H9 (cell line): ENCODE measurements at regions not wholly inside any gene's neighbourhood (a gene's known extent, or its start where the extent isn't known, plus 50 kb on each side); places are given as distances from the start of the nearest gene placed in this dataset.

Source experiments
- DNase-seq: peaks from one replicate; pipeline ENCODE4 v3.0.0-alpha.2; 2017
- H2AFZ ChIP-seq: one replicate; pipeline ENCODE4 v1.6.1; 2013; ENCODE audit warnings: mild to moderate bottlenecking, low read length, control low read depth, moderate library complexity
- H2AK5ac ChIP-seq: 2 replicates; pipeline ENCODE4 v1.6.1; 2013; ENCODE audit warnings: low read length, control low read depth, mixed read lengths; ENCODE audit not compliant: insufficient read length
- H2BK120ac ChIP-seq: one replicate; pipeline ENCODE4 v1.6.1; 2013; ENCODE audit warnings: low read depth, mild to moderate bottlenecking, low read length, control low read depth, inconsistent platforms; ENCODE audit not compliant: poor library complexity, severe bottlenecking
- H2BK12ac ChIP-seq: 2 replicates; pipeline ENCODE4 v1.6.1; 2013; ENCODE audit warnings: low read length, control low read depth, mixed read lengths, low read depth; ENCODE audit not compliant: insufficient read length
- H2BK15ac ChIP-seq: 2 replicates; pipeline ENCODE4 v1.6.1; 2013; ENCODE audit warnings: low read depth, low read length, control low read depth
- H2BK20ac ChIP-seq: one replicate; pipeline ENCODE4 v1.6.1; 2013; ENCODE audit warnings: low read depth, mild to moderate bottlenecking, low read length, control low read depth, inconsistent platforms; ENCODE audit not compliant: poor library complexity, severe bottlenecking
- H2BK5ac ChIP-seq: 2 replicates; pipeline ENCODE4 v1.6.1; 2013; ENCODE audit warnings: low read length, control low read depth, mixed read lengths; ENCODE audit not compliant: insufficient read length
- H3K14ac ChIP-seq: 2 replicates; pipeline ENCODE4 v1.6.1; 2013; ENCODE audit warnings: low read length, control low read depth; ENCODE audit not compliant: insufficient read depth
- H3K18ac ChIP-seq: 2 replicates; pipeline ENCODE4 v1.6.1; 2013; ENCODE audit warnings: low read depth, mild to moderate bottlenecking, mixed read lengths, low read length, control low read depth; ENCODE audit not compliant: insufficient read length
- H3K23ac ChIP-seq: 2 replicates; pipeline ENCODE4 v1.6.1; 2013; ENCODE audit warnings: low read length, control low read depth, mixed read lengths, low read depth; ENCODE audit not compliant: insufficient read length
- H3K23me2 ChIP-seq: 2 replicates; pipeline ENCODE4 v1.6.1; 2013; ENCODE audit warnings: low read depth, mild to moderate bottlenecking, mixed read lengths, low read length, control low read depth; ENCODE audit not compliant: insufficient read length, poor library complexity, severe bottlenecking
- H3K27ac ChIP-seq: 2 replicates; pipeline ENCODE4 v1.5.1; 2013; ENCODE audit warnings: low read length, control low read depth, mixed read lengths, low read depth; ENCODE audit not compliant: insufficient read length
- H3K27me3 ChIP-seq: 2 replicates; pipeline ENCODE4 v1.6.1; 2013; ENCODE audit warnings: low read length, control low read depth, inconsistent platforms; ENCODE audit not compliant: insufficient read depth
- H3K4ac ChIP-seq: 2 replicates; pipeline ENCODE4 v1.6.1; 2013; ENCODE audit warnings: low read depth, mild to moderate bottlenecking, control low read depth, inconsistent platforms, low read length, moderate library complexity
- H3K4me1 ChIP-seq: 2 replicates; pipeline ENCODE4 v1.6.1; 2013; ENCODE audit warnings: low read length, control low read depth, inconsistent platforms; ENCODE audit not compliant: insufficient read depth
- H3K4me2 ChIP-seq: 2 replicates; pipeline ENCODE4 v1.6.1; 2013; ENCODE audit warnings: low read length, control low read depth, mixed read lengths; ENCODE audit not compliant: insufficient read length, insufficient read depth
- H3K56ac ChIP-seq: 2 replicates; pipeline ENCODE4 v1.6.1; 2013; ENCODE audit warnings: low read depth, mild to moderate bottlenecking, mixed read lengths, low read length, control low read depth; ENCODE audit not compliant: insufficient read length
- H3K79me1 ChIP-seq: 2 replicates; pipeline ENCODE4 v1.6.1; 2013; ENCODE audit warnings: low read depth, mild to moderate bottlenecking, moderate library complexity, low read length, control low read depth, inconsistent platforms; ENCODE audit not compliant: insufficient read depth, poor library complexity, severe bottlenecking
- H3K79me2 ChIP-seq: 2 replicates; pipeline ENCODE4 v1.6.1; 2013; ENCODE audit warnings: low read length, control low read depth, inconsistent platforms; ENCODE audit not compliant: insufficient read depth
- H3K9ac ChIP-seq: 2 replicates; pipeline ENCODE4 v1.6.1; 2013; ENCODE audit warnings: low read length, control low read depth, mixed read lengths; ENCODE audit not compliant: insufficient read length; ENCODE audit errors: extremely low read depth
- H3K9me3 ChIP-seq: one replicate; pipeline ENCODE4 v1.6.1; 2013; ENCODE audit warnings: low read depth, low read length, inconsistent platforms; ENCODE audit not compliant: control insufficient read depth
- H3T11ph ChIP-seq: one replicate; pipeline ENCODE4 v1.6.1; 2013; ENCODE audit warnings: mild to moderate bottlenecking, low read length, control low read depth, inconsistent platforms
- H4K20me1 ChIP-seq: one replicate; pipeline ENCODE4 v1.6.1; 2013; ENCODE audit not compliant: control insufficient read depth, insufficient read length, insufficient read depth
- H4K5ac ChIP-seq: 2 replicates; pipeline ENCODE4 v1.6.1; 2013; ENCODE audit warnings: low read depth, mild to moderate bottlenecking, mixed read lengths, low read length, control low read depth; ENCODE audit not compliant: insufficient read length
- H4K8ac ChIP-seq: replicated peaks from 2 replicates; pipeline ENCODE4 v1.6.1; 2013; ENCODE audit warnings: low read length, control low read depth, mixed read lengths, low read depth; ENCODE audit not compliant: insufficient read length
- H4K91ac ChIP-seq: 2 replicates; pipeline ENCODE4 v1.6.1; 2013; ENCODE audit warnings: low read depth, mild to moderate bottlenecking, moderate library complexity, mixed read lengths, low read length, control low read depth; ENCODE audit not compliant: insufficient read length
- H3K27ac Mint-ChIP-seq, 3 experiments: 2 replicates in 2 of 3; 3 replicates in 1 of 3; pipeline ENCODE4 v1.8.0; 2020 to 2021; ENCODE audit warnings: mixed read lengths in 3 of 3, mild to moderate bottlenecking in 1 of 3, moderate library complexity in 1 of 3
- H3K27me3 Mint-ChIP-seq: 2 replicates; pipeline ENCODE4 v1.8.0; 2021; ENCODE audit warnings: low read depth, mild to moderate bottlenecking, moderate library complexity, mixed read lengths
- H3K36me3 Mint-ChIP-seq, 3 experiments: 2 replicates in 2 of 3; 3 replicates in 1 of 3; pipeline ENCODE4 v1.8.0; 2020 to 2021; ENCODE audit warnings: low read depth in 3 of 3, mixed read lengths in 3 of 3; ENCODE audit not compliant: insufficient read depth in 1 of 3
- H3K4me1 Mint-ChIP-seq, 2 experiments: 2 replicates each; pipeline ENCODE4 v1.8.0; 2020; ENCODE audit warnings: mixed read lengths in 2 of 2
- H3K4me3 Mint-ChIP-seq, 2 experiments: 2 replicates in 1 of 2; 3 replicates in 1 of 2; pipeline ENCODE4 v1.8.0; 2020 to 2021; ENCODE audit warnings: mild to moderate bottlenecking in 2 of 2, mixed read lengths in 2 of 2, moderate library complexity in 1 of 2
- H3K9me3 Mint-ChIP-seq, 2 experiments: 2 replicates in 1 of 2; 3 replicates in 1 of 2; pipeline ENCODE4 v1.8.0; 2020; ENCODE audit warnings: mild to moderate bottlenecking in 2 of 2, mixed read lengths in 2 of 2, moderate library complexity in 1 of 2
- CTCF ChIP-seq: fragments of 200-600 bp; sonication (generic); conservative IDR thresholded peaks from 3 replicates; pipeline ENCODE4 v1.8.0; 2021; ENCODE audit warnings: antibody characterized with exemption, mild to moderate bottlenecking
- WGBS: extraction: QIAGEN DNeasy Blood & Tissue Kit; methylation state at CpG from one replicate; pipeline ENCODE4 v1.1.7; 2013; ENCODE audit warnings: missing lambda C conversion rate, low lambda C conversion rate, mixed read lengths; ENCODE audit not compliant: insufficient read length; ENCODE audit errors: extremely low coverage; 5-methylcytosine and 5-hydroxymethylcytosine counted together

DNA sequence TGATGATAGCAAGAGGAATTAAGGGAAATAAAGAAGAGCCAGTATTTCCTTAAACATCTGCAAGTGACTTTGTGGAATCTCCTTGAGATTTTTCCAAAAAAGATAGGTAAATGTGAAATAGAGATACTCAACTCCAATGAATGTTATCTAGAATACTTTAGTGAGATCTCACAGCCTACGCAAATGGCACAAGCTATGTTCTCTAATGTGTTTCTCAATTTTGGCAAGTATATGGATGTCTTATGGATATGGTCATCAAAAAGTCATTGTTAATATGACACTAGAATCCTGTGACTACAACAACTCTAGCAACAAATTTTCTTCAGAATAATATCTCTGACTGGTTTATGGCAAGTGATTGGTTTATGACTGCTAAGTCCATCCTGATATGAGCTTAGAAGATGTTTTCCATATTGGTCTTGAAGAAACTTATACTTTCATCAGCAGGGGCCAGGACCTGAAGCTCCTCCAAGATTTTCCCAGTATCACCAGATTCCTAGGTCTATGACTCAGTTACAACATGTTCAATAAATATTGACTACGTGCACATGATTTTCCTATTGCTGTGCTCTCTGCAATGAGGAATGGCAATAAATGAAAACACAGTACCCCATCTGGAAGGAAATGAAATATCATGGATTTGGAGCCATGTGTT is 170.9 kb upstream of the THBS1 start:
- Mint-ChIP-seq H3K4me3 (no peak overlapping the region), H3K9me3 (peaks cover 0 to under 1% of the 10 kb centered on the region in 2 experiments; a peak in 1 of 5 replicates), H3K4me1 (no peaks in the 10 kb centered on the region), H3K27me3 (no peaks in the 10 kb centered on the region), H3K27ac (no peak overlapping the region), H3K36me3 (no peaks in the 10 kb centered on the region)
- no peak overlapping the region for H2BK120ac ChIP-seq
- no peak overlapping the region for H2AK5ac ChIP-seq
- no peaks in the 10 kb centered on the region for H3K79me1 ChIP-seq
- no peaks in the 10 kb centered on the region for H4K20me1 ChIP-seq
- no peak overlapping the region for H2BK20ac ChIP-seq
- no peak overlapping the region for H4K5ac ChIP-seq
- H3K14ac ChIP-seq = no peak overlapping the region
- no peaks in the 10 kb centered on the region for H3K27me3 ChIP-seq
- H2BK5ac ChIP-seq = no peak overlapping the region
- no peak for TF ChIP-seq CTCF
- no peak overlapping the region for H3K4ac ChIP-seq
- H4K91ac ChIP-seq = no peak overlapping the region
- H3K79me2 ChIP-seq = no peaks in the 10 kb centered on the region
- no peak overlapping the region for H3K56ac ChIP-seq
- H3K4me2 ChIP-seq = no peak overlapping the region
- H2AFZ ChIP-seq = no peak overlapping the region
- DNase-seq = no peak
- H2BK15ac ChIP-seq = no peak overlapping the region
- WGBS = no CpG with 5 or more reads among the region's 2 CpGs
- no peak overlapping the region for H3K27ac ChIP-seq
- H3K4me1 ChIP-seq = no peaks in the 10 kb centered on the region
- no peak overlapping the region for H4K8ac ChIP-seq
- H3K9ac ChIP-seq = no peak overlapping the region
- H3K23ac ChIP-seq = no peak overlapping the region
- no peak overlapping the region for H3T11ph ChIP-seq
- H2BK12ac ChIP-seq = no peak overlapping the region
- no peaks in the 10 kb centered on the region for H3K23me2 ChIP-seq
- no peaks in the 10 kb centered on the region for H3K9me3 ChIP-seq
- H3K18ac ChIP-seq = no peak overlapping the region
